ENCODE measurements at regions not wholly inside any gene's neighbourhood (a gene's known extent, or its start where the extent isn't known, plus 50 kb on each side); places are given as distances from the start of the nearest gene placed in this dataset.

- no peak for DNase-seq
These were observed 305.6 kb upstream of the PITRM1 start for GRCh38 chr10:3478153-3478552.

- DNase-seq: peak; percentile 73
These were observed 305.1 kb upstream of the PITRM1 start for GRCh38 chr10:3477683-3478082.

GRCh38 chr10:3476640-3477448 is 304.3 kb upstream of the PITRM1 start:
- DNase-seq: peak; percentile 28

DNA sequence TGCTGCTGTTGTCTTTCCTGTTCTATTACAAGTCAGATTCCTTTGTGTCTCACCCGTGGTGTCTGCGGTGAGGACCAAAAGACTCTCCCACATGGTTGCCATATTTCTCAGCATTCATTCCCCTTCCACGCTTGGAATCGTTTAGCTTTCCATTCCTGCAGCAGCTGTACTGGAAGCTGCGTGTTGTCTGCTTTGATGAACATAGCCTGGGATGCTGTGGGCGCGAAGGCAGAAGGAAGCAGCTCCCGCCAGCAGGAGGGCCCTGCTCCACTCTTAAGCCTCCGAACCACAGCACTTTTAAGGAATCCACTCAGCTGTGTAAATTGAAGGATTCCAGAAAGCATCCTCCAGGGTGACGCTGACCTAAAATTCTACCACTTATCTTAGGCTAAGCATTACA is 303.6 kb upstream of the PITRM1 start:
- DNase-seq: peak; percentile 75

- no peak for DNase-seq
These were observed 302.8 kb upstream of the PITRM1 start for GRCh38 chr10:3475367-3475766.

GRCh38 chr10:3474266-3474665 is 301.7 kb upstream of the PITRM1 start:
- no peak for DNase-seq

DNA sequence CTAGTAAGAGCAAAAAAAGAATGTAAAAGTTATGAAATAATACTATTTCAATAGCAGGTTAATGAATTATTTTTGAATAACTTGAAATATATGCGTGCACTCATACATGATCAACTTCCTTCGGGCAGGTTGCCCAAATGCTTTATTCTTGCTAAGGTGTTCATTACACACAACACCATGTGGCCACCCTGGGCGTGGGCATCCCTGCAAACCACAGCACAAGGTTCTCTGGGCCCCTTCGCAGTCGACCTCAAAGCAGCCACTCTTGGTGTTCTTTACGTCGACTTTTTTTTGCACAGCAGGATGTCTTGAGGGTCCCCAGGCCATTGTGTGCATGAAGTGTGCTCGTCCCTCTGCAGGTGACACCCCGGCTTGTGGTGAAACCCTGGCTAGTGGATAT is 300.7 kb upstream of the PITRM1 start:
- DNase-seq: no peak

GRCh38 chr10:3472287-3473051 is 299.9 kb upstream of the PITRM1 start:
- DNase-seq: peak; percentile 84

DNA sequence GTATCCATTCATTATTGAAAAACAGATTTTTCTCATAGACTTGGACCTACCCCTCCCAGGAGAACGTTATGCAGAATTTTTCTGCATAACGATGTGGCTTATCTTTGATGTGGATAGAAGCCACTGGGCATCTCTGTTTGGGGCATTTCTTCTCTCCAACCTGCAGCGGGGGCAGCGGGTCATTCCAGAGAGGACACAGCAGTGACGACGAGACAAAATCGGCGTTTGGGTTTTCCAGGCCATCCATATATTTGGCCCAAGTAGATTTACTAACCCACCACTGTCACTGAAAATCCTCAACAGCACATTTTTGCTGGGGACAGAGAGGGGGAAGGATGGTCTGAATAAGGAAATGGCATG is 299.3 kb upstream of the PITRM1 start:
- no peak for DNase-seq

DNA sequence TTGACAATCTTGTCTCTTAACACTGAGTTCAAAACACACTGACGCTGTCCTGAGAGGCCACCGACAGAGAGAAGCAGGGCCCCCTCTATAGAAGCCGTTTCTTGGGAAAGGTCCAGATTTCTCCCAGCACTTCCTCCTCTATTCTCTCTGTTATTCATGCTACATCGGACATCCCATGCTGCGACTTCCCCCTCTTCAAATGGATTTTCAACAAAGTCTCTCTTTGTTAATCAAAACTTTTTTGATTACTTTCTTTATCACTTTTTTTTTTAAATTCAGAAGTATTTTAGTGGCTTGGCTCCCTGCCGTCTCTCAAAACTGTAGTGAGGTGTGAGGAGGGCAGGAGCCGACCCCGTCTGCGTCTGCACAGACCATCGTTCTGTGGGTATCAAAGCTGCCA is 298.9 kb upstream of the PITRM1 start:
- no peak for DNase-seq

DNA sequence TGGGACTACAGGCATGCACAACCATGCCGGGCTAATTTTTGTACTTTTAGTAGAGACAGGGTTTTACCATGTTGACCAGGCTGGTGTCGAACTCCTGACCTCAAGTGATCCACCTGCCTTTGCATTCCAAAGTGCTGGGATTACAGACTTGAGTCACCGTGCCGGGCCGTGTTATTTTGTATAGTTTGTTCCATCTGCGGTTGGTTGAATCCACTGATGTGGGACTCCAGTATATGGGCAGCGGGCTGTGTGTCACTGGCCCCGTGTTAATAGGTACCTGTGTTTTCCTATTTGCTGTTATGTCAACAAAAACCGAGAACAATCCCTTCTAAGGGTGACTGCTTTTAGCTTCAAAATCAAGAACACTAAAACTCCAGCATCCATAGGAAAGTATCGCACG is 297.6 kb upstream of the PITRM1 start:
- DNase-seq: no peak

DNA sequence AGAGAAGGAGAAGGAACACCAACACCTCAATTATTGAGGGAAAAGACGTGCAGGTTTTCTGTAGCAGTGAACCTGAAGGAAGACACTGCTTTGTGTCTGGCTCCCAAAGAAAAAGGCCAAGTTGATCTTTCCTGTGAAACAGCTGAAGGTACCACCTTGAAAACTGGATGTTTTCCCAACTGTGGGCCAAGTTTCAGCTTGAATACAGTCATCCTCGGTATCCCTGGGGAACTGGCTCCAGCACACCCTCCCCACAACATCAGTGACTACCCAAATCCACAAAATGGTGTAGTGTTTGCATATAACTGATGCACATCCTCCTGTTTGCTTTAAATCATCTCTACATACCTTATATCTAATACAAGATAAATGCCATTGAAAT is 297.0 kb upstream of the PITRM1 start:
- peak; percentile 61 for DNase-seq

GRCh38 chr10:3468919-3469638 is 296.5 kb upstream of the PITRM1 start:
- DNase-seq: peak; percentile 97

GRCh38 chr10:3467052-3467951 is 294.7 kb upstream of the PITRM1 start:
- DNase-seq: peak; percentile 97

DNA sequence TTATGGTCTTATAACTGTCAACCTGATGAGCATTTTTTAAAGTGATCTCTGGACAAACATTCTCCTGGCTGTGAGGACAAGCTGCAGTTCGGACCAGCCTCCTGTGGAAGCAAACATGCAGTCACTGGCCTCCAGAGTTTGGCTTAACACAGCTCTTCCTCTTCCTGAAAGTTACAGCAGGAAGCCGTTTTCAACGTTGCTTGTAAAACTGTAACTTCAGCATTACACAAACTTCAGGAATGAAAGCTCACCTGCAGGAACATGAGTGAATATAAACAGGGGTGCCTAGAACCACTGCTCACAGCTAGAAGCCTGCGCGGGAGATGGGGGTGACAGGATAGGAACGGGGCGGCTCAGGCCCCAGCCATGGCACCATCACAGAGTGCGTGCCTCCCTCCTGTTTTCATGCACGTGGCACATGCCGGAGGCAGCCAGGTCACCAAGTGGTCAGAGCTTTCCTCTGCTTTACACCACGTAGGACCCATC is 292.9 kb upstream of the PITRM1 start:
- no peak for DNase-seq

DNA sequence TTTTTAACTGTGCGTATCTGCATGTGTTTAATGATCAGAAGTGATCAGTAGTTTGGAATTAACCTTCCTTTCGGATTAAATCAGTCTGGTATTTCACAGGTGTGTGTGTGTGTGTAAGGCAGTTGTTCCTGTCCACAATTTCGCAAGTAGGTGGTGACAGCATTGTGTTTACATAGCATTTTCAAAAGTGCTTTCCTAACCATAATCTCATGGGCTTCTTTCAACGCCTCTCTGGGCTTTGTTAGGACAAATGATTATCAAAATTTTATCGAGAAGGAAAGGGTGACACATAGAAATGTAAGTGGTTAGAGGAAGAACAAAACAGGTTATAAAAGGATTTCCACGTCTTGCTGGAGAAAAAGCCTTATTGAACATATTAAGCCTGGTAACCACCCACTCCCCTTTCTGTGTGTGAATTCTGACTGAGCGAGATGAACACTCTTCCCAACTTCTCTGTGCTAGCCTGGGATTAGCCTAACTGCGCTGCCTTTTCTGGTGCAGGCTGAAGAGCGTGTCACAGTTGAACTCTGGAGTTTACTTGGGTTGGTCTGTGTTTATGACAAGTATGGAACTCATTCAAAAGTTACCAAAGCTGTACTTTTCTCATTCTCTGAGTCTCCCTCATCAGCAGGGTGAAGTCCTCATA is 292.3 kb upstream of the PITRM1 start:
- DNase-seq: no peak

DNA sequence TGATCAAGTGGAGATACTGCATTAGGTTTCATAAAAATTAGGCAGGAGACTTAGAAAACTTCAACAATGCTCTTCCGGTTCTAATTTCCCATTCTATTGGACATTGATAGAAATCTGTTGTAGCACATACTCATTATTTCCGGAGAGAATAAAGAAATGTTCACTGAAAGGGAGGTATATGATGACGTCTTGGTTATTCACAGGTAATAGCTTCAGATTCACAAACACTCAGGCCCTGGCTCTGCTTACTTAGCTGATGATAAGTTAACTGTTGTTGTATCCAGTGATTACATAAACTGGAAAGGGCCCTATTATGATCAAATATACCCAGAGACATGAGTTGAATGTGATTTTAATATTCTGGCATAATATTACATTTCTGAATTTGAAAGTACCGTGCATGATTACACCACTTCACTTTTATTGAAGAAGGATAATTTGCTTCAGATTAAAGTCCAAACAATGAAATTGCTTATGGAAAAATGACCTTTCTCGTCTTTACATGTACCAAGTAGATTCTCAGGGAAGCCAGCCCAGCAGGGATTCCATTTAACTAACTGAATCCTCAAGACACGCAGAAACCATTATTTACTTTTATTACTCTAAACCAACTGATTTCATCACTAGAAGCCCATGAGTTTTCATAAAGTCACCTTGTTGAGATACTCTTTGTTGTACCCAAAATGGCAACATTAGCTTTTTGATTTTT is 288.0 kb upstream of the PITRM1 start:
- DNase-seq: no peak

GRCh38 chr10:3455385-3456334 is 283.1 kb upstream of the PITRM1 start:
- peak; percentile 94 for DNase-seq

DNA sequence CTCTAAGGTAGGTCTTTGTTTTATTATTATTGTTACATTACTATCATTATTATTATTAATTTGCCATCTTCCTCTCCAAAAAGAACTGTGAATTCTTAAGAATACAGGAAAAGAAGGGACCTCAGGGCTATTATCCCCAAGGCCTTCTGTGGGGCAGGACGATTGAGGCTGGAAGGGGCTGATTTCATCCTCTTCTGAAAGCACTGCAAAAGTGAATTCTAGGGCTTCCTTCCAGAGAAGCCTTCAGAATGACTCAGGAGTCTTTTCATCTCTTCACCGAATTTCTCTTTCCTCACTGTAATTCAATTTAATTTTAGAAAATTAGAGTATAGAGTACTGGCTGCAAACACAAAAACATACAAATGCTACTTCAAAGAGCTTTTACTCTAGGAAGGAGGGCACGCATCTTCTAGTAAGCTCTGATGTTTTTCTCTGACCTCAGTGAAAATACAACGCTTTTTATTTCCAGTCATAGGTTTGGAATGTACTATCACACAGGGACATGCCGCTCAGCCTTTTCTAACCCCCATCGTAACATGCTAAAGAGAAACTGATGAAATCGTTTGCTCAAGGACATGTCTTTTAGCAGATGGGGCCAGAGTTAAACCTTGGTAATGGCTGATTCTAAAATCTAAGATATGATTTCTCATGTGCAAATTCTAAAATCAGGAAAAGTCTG is 280.2 kb upstream of the PITRM1 start:
- DNase-seq: peak; percentile 94
